ENCODE measurements at regions not wholly inside any gene's neighbourhood (a gene's known extent, or its start where the extent isn't known, plus 50 kb on each side); places are given as distances from the start of the nearest gene placed in this dataset.
"Not testable (repeated sequence)": the region's sequence is repeated elsewhere in the genome, so short reads cannot be mapped to it uniquely, and the experiment has no call there.

DNA sequence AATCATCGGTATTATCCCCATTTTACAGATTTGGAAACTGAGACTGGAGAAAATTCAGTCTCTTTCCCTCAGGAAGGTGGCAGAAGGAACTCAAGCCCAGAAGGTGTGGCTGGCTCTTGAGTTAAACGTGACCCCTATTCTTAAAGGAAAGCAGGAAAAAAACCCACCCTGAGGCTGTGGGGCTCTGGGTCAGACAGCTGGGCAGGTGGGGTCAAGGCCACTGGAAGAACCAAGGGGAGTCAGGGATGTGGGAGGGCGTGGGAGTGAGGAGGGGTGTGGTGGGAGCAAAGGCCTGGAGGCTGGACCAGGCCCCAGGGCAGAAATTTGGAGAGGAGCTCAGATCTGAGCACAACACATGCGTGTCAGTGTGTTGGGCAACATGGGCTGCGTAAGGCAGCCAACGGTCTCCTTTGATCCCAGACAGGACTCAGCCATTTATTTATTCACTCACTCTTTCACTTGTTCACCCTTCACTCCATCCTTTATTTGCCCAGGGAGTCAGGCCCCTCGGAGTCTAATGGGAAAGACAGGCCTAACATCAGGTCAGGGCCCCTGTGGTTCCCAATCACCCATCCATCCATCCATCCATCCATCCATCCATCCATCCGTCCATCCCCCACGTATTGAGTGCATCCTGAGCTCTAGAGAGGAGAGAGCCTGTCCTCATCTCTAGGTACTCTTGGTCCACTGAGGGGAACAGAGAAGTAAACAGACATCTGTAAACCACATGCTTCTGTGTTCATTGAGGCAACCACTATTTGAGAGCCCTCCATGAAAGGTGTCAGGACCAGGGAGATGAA, 165.0 kb downstream of the VEGFA start:
- no peak for DNase-seq (ENCODE audit: low spot score)

DNA sequence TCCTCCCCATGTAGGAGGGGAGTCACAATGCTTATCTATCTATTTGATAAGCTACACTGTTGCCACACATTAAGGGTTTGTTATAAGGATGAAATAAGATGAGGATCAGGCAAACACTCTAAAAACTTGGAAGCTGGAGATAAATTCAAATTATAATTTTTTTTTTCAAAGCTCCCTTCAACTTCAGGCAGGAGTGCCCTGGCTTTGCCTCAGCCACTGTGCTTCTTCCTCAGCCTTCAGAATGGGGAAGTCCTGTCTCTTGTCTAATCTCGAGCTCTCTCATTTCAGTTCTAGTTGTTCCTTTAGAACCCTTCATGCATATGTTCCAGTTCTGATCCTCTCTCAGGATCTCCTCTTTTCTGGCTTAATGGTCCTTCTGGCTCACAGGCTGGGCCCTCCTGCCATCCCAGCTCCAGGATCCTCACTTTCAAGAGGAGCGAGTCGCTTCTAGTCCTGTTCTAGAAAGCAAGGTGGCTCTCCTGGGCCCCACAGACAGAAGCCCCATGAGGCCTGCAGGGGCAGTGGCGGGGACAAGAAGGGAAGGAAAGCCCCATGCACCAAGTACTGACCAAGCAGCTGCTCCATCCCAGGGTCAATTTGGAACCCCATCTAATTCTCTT, 164.3 kb downstream of the VEGFA start:
- DNase-seq (ENCODE audit: low spot score) = no peak

DNA sequence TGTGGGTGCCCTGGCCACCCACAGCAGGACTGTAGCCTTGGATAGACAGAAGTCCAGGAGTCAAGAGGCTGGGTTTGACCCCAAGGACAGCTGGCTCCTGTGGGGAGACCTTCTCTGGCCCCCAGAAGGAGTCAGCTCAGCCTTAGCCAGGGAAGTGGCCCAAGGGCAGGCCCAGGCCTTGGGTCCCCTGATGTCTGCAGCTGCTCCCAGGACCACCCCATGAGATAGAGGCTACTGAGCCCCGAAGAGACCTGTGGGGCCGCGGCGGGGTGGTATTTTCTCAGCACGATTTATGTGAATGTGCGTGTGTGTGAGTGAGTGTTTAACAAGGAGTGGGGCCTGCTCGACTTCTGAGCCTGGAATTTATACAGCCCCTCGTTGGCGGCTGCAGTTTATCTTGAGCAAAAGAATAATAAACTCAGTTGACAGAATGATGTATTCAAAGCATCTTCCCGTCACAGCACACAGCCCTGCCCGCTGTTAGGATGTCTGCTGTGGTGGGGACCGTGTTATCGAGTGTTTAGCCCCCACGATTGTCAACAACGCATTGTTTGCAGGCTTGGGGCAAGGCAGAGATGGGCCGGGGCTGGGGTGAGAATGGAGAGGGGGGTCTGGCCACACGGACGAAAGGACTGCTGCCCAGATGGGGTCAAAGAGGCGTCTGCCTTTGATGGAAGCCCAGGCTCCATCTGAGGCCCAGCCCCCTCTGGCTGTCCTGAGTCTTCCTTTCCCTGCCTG, 163.3 kb downstream of the VEGFA start:
- DNase-seq (ENCODE audit: low spot score) = no peak

DNA sequence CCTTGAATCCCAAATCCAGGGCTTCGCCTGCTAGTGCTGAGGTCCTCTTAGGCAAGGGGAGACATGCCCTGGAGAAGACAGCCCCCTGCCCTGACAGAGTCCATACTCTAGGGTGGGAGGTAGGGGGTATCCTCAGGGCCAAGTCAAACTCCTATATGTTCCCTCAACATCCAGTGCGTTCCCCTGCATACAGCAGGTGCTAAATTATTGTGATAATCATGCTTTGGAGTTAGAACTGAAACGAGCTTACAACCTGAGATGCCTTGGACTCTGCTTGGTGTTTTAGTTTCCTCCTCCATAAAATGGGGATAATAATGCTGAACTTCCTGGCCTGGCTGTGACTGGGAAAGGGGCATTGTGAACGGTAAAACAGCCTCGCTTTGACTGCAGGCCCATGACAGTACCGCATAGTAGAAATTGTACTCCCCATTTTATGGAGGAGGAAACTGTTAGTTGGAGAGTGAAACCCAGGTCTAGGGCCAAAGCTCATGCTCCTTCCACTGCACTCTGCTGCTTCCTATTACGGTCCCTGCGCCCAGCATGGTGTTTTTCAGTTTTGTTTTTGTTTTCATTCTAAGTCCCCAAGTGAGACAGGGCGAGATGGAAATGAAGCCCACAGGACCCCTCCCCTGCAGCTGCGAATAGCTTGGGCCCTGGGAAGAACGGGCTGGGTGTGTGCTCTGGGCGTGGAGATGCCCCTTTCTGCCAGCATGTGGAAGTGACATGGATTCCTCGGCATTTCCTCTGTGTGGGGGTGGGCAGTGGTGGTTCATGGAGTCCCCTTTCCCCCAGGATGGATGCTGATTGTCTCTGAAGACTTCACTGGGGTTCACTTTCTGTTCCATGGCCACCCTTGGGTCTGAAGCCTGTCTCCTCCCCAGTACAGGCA, 162.5 kb downstream of the VEGFA start:
- DNase-seq (ENCODE audit: low spot score) = no peak

DNA sequence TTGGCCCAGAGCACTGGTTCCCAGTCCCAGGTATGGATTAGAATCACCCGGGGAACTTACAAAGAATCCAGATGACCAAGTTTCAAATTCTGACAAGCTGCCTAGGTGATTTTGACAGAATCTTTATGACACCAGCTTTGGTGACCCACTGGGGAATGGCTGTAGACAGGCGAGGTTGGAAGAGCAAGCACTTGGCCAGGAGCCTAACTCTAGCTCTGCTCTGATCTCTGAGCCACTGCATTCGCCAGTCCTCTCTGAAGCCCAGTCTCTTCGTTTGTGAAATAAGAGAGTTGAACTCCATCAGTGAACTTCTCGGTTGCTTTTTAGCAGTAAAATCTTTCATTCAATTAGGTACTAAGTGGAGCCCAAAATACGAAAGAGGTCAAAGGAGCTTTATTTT, 161.2 kb downstream of the VEGFA start:
- DNase-seq (ENCODE audit: low spot score) = no peak

DNA sequence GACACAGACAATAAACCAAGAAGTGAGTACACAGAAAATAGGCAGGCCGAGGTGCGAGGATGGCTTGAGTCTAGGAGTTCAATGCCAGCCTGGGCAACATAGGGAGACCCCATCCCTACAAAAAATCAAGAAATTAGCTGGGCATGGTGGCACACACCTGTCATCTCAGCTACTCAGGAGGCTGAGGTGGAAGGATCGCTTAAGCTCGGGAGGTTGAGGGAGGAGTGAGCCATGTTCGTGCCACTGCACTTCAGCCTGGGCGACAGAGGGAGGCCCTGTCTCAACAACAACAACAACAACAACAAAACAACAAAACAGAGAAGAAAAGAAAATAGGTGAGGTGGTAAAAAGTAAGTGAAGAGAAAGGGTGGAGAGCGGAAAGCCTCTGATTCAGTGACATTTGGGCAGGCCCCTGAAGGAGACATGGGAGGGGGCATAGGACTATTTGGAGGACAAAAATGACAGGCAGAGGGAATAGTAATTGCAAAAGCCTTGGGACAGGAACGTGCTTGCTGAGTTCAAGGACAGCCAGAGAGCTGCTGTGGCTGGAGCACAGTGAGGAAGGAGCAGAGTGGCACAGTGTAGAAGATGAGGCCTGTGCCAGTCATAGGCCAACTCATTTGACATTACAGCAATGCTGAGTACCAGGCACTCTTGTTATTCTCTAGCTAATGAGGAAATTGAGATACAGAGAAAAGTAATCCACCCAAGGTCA, 160.6 kb downstream of the VEGFA start:
- no peak for DNase-seq (ENCODE audit: low spot score)

DNA sequence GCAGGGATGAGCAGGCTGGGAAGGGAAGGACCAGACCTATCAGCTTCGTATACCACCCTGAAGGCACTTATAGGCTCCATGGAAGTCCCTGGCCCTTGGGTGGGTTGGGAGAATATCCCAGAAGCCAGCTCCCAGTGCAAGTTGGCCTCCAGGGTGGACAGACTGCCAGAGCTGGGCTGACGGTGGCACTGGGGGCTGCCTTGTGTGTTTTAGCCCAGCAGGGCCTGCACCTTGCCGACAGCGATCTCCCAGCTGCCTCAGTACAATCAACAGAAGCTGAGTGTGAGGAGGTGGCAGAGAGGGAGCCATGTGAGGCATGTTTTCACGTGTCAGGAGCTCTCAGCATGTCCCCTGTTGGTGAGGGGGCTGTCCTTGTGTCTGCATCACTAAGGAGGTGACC, 159.5 kb downstream of the VEGFA start:
- DNase-seq (ENCODE audit: low spot score) = no peak

DNA sequence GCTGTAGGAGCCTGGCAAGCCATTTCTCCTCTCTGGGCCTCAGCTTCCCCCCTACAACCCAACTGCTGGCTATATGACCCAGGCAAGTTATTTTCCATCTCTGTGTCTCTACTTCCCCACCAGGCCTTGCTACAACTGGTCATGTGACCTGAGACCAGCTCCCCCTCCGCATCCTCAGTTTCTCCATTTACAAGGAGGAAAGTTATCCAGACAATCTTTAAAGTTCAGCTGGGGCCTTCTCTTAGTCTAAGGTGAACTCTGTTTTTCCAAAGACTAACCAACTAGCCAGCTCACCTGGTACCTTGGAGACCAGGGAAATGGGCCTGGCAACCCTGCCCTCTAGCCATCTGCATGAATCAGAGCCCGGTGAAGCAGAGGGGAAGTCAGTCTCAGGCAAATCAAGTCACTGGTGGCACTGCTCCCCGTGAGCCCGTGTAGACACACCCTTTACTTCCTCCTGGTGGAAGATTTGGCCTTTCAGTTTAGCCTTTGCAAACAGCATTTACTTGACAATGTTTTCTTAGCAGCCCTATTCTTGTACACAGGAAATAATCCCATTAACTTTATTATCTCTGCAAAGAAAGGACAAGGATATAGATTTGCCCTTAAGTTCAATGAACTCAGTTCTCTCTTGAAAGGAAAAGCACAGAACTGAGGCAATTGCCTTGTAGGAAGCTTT, 157.7 kb downstream of the VEGFA start:
- peak; percentile 21 for DNase-seq (ENCODE audit: low spot score)

DNA sequence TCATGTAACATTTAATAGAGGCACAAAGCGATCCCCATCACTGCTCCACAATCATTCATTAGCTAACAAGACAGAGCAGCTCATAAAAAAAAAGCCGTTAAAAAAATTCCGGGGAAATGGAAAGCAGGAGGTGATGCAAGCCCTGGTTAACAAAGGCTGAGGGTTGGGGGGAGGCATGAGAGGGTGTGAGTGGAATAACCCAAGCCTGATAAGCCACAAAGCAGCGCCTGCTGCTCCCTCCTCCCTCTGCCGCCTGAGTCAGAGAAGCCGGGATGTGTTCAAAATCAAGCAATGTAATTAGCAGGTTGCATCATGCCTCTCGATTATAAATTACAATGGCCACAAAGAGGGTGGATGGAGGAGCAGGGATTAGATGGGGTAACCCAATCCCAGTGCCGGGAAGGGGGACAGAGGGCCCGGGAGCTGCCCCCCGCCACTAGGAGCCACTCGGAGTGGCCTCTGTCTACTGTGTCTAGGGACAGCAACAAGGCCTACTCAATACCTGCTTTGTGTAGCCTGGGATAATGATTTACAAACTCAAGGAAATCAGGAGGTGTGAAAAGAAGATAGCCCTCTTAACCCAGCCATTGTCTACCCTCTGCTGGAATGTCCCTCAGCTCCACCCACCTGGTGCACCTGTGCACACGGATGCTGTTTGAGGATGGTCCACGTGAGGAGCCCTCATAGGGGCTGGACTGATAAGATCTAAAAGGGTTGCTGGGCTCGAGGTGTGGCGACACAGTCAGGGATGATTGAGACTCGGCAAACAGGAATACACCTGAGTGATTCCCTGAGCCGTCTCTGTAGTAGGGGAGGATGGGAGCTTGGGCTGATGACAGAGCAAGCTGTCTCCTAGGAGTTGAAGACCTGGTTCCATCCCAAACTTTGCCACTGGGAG, 156.9 kb downstream of the VEGFA start:
- DNase-seq (ENCODE audit: low spot score) = peak; percentile 80

DNA sequence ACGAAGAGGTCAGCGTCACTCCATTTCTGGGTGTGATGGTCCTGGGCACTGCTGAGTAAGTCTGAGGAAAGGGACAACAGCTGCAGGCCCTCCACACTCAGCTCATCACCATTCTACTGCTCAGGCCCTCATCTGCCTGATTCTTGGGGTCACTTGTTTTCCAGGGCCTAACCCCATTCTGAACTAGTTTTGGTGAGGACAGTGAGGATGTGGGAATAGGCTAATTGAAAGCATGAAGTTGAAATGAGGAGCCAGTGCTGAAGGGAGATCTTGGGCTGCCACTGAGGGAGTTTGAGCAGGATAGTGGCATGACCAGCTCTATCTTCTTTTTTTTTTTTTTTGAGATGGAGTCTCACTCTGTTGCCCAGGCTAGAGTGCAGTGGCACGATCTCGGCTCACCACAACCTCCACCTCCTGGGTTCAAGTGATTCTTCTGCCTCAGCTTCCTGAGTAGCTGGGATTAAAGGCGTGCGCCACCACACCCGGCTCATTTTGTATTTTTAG, 155.7 kb downstream of the VEGFA start:
- DNase-seq (ENCODE audit: low spot score) = not testable (repeated sequence)

DNA sequence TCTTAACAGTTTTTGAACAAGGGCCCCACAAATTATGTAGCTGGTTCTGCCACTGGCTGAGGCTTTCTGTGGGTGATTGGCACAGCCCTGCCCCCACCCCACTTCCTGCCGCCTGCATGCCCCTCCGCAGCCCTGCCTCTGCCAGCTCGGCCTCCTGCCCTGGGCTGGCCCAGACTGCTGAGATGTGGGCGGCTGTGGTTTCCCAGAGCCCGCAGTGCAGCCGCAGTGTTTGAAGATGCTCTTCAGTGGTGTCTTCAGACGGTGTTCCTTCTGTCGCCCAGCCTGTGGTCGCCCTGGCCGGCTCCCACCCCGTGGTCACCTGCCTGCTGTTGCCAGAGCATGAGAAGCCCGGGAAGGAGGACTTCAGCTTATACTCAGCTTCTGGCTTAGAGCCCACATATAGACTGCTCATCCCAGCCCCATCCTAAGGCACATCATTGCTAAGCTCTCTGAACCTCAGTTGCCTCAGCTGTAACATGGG, 154.3 kb downstream of the VEGFA start:
- peak; percentile 16 for DNase-seq (ENCODE audit: low spot score)

DNA sequence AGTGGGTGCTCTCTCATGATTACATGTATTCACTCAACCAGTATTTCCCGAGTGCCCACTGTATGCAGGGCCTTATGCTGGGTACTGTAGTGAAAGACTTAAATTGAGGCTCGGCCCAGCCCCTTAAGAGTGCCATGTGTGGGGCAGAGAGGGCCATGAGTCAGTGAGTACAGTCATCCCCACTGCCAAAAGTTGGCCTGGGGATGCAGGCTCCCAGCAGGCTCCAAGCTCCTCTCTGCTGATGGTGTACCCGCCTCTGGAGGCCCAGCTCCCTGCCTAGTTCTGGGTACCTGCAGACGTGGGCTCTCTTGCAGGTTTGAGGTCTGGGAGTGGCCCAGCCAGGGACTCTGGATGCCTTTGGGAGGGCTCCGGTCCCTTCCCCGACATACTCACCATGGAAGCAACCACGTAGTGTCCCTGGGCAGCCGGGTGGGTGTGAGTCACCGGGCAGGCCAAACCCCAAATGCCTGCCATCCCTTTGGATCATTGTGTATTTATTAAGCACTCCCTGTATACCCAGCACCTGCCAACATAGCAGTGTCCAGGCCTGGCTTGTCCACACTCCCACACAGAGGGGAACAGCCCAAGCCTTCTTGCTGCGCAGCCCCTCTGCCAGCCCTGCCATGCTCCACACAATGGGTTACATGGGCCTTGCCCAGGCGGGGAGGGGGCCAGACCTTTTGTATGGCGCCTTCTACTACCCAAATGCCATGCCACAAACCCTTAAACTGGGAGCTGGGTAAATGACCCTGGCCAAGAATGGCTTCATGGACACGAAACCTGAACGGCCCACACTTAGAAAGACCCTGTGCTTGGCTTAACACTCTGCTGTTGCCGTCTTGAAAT, 153.6 kb downstream of the VEGFA start:
- no peak for DNase-seq (ENCODE audit: low spot score)

DNA sequence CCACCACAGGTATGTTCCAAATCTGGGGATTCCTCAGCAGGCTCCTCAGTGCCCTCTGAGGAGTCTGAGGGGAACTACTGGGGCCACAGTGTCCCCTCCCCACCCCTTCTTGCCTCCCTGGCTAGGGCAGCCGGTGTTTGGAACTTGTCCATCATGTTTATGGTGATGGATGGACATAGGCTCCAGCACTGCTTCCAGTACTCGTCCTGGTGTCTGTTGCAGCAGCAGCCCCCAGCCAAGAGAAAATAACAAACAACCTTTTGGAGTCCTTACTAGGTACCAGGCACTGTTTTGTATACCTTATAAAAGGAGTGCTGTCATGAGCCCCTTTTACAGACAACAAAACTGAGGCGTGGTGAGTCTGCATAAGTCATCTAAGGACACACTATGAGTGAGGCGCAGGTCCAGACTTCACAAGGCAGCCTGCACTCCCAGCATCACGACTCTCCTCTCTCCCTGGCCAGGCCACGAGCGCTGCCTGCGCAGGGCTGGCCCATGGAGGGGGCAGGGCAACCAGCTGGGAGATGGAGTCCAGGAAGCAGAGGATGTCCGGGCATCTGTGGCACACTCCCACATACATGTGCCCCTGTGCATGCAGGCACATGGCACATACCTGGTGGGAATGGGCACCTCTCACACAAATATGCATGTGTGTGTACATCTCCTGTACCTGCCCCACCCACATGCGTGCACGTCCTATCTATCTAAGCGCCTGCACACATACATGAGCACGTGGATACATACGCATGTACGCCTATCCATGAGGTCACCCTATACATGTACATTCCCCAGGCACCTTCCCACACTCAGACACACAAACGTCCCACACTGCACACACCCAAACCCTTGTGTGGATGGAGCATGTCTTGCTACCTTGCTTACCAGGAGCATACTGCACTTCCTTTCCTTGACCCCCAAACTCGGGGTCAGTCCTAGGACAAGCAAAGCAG, 152.7 kb downstream of the VEGFA start:
- no peak for DNase-seq (ENCODE audit: low spot score)

DNA sequence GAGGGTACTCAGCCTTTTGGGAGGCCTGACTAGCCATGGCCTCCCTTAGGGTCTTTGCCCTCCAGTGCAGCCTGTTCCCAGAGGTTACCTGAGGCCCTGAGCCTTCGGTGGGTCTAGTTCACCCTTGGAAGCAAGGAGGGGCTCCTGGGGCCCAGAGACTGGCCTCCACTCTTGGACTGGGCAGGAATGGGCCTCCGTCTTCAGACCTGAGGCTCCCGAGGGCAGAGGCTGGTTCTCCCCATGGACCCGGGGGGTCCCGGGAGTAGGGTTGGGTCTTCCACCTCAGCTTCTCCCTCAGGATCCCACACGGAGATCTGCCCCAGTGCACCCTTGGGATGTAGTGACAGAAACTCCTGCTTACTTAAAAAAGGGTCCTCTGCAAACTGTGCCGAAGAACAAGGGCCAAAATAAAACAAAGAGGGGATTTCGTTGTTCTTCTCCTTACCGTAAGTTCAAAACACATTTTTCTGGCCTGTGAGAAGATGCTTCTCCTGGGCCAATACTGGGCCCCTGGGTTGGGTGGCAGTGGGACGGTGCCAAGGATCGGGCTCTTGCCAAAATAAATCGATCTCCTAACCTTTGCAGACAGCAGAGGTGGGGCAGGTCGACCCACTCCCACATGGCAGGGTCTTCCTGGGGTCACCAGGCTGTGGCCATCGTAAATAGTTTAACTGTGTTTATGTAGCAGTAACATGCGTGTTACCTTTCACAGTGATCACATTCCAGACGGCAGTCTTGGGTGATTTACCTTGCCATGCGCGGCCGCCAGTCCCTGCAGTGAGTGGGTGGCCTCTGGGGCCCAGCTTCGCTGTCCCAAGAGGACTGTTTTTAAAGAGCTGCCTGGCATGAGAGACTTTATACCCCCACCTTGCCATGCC, 151.8 kb downstream of the VEGFA start:
- no peak for DNase-seq (ENCODE audit: low spot score)

DNA sequence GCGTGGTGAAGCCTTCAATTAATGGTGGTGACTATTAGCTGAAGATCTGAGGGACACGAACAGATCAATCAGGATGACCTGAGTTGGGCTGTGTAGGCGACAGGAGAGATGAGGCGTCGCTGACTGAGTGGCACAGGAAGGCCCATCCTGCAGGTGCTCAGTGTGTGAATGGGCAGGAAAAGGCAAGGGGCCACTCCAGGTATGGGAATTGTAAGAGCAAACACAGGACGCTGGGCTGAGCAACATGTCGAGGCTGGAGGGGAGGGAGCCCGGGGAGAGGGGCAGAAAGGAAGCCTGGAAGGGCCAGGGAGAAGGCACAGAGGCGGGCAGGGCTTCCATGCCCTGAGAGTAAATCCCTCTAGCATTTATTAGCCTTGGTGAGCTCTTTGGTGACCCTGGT, 151.0 kb downstream of the VEGFA start:
- DNase-seq (ENCODE audit: low spot score) = no peak

DNA sequence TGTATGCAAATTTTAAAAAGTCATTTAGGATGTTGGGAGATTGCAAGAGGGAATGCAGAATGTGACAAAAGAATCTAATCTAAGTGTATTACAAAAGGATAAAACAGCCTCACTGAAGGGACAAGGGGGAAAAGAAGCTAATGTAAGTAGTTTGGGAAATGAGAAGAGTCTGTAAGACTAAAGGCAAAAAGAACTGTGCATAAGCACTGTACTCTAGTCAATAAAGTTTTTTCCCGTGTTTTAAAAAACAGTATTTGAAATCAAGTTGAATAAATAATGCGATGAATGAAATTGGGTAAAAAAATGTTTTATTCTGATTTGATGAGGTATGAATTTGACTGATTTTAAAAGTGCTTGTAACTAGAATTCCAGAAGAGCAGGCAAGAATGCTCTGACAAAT, 149.8 kb downstream of the VEGFA start:
- no peak for DNase-seq (ENCODE audit: low spot score)

Measured in hematopoietic multipotent progenitor cell treated with erythropoietin and hydrocortisone succinate and interleukin-3 and kit ligand, for 15 days (in vitro differentiated cells).